HCT116 (cell line): ENCODE measurements at regions not wholly inside any gene's neighbourhood (a gene's known extent, or its start where the extent isn't known, plus 50 kb on each side); places are given as distances from the start of the nearest gene placed in this dataset.

ENCODE experiments used
- ATAC-seq: fragments of 200-7000 bp; cut with Tn5 transposase; 2 replicates; pipeline ENCODE4 v1.9.1; 2020; ENCODE audit warnings: mild to moderate bottlenecking, moderate library complexity
- BruUV-seq: library from RNA; stranded (reverse); fragments of 400-500 nt; replicated peaks from 2 replicates; lab custom pipeline; 2021; lab: Mats Ljungman, UMichigan
- CTCF ChIA-PET: fragments of 300-600 bp; sonication (Branson Sonifier 250); formaldehyde crosslinking; loops from one replicate; lab custom pipeline; 2021; ENCODE audit warnings: antibody characterized with exemption; lab: Charles Lee
- POLR2A ChIA-PET: fragments of 300-600, 350-600 bp; sonication (Branson Sonifier 250); formaldehyde crosslinking; loops from one replicate; lab custom pipeline; 2021; ENCODE audit warnings: antibody characterized with exemption; lab: Charles Lee
- RAD21 ChIA-PET, 2 experiments: fragments of 300-600 bp; sonication (Branson Sonifier 250); formaldehyde crosslinking; loops; one replicate each; lab custom pipeline; 2023; ENCODE audit warnings: low total read pairs in 2 of 2; ENCODE audit not compliant: uncharacterized antibody in 2 of 2, unreplicated experiment in 2 of 2, low non-redundant PET in 1 of 2; lab: Charles Lee
- DNase-seq: peaks from one replicate; pipeline ENCODE4 v3.0.0-alpha.2; 2010; ENCODE audit warnings: low read depth, low spot score
- H2AFZ ChIP-seq: fragments of 200-600 bp; shearing (Covaris generic), sonication (generic); 2 replicates; pipeline ENCODE4 v1.6.1; 2017; ENCODE audit warnings: low read depth, mixed run types, mixed read lengths, antibody characterized with exemption, low read length; ENCODE audit not compliant: poor library complexity, severe bottlenecking
- H3K27ac ChIP-seq: 2 replicates; pipeline ENCODE4 v1.5.1; 2012; ENCODE audit warnings: low read depth, low read length
- H3K27me3 ChIP-seq: fragments of 200-600 bp; sonication (generic); 2 replicates; pipeline ENCODE4 v1.6.1; 2016; ENCODE audit warnings: mixed run types, low read length, mixed read lengths; ENCODE audit not compliant: insufficient read depth
- H3K36me3 ChIP-seq, 2 experiments: fragments of 200-500 bp in 1 of 2; fragments of 200-600 bp in 1 of 2; sonication (Bioruptor generic) in 1 of 2; sonication (generic) in 1 of 2; 2 replicates each; pipeline versions ENCODE4 v1.5.1 to v1.6.1; 2014 to 2016; ENCODE audit warnings: low read length in 2 of 2, inconsistent platforms in 1 of 2, mixed read lengths in 1 of 2, mixed run types in 1 of 2; ENCODE audit not compliant: insufficient read depth in 2 of 2, control insufficient read depth in 1 of 2
- H3K4me1 ChIP-seq, 2 experiments: fragments of 200-600 bp in 1 of 2; sonication (generic) in 1 of 2; 2 replicates each; pipeline versions ENCODE4 v1.5.1 to v1.6.1; 2012 to 2017; ENCODE audit warnings: low read length in 2 of 2, inconsistent platforms in 1 of 2, mild to moderate bottlenecking in 1 of 2, mixed read lengths in 1 of 2, mixed run types in 1 of 2, moderate library complexity in 1 of 2; ENCODE audit not compliant: insufficient read depth in 2 of 2, control insufficient read depth in 1 of 2
- H3K4me2 ChIP-seq: fragments of 200-600 bp; sonication (generic); 2 replicates; pipeline ENCODE4 v1.6.1; 2017; ENCODE audit warnings: mixed run types, low read length, mixed read lengths
- H3K4me3 ChIP-seq, 2 experiments: fragments of 200-600 bp in 1 of 2; sonication (generic) in 1 of 2; replicated peaks in 1 of 2; 2 replicates each; pipeline ENCODE4 v1.5.1; 2011 to 2016; ENCODE audit warnings: low read length in 2 of 2, control low read depth in 1 of 2, low read depth in 1 of 2, mild to moderate bottlenecking in 1 of 2, mixed read lengths in 1 of 2, mixed run types in 1 of 2
- H3K79me2 ChIP-seq: fragments of 200-600 bp; sonication (generic); 2 replicates; pipeline ENCODE4 v1.6.1; 2017; ENCODE audit warnings: mild to moderate bottlenecking, mixed run types, low read length, moderate library complexity, mixed read lengths; ENCODE audit not compliant: insufficient read depth
- H3K9ac ChIP-seq: fragments of 200-600 bp; sonication (generic); 2 replicates; pipeline ENCODE4 v1.6.1; 2016; ENCODE audit warnings: low read length, mixed read lengths
- H3K9me2 ChIP-seq: fragments of 200-600 bp; sonication (generic), shearing (Covaris generic); 2 replicates; pipeline ENCODE4 v1.6.1; 2017; ENCODE audit warnings: mixed run types, mild to moderate bottlenecking, moderate library complexity; ENCODE audit not compliant: insufficient read depth
- H3K9me3 ChIP-seq, 2 experiments: fragments of 200-500 bp in 1 of 2; fragments of 200-600 bp in 1 of 2; sonication (Bioruptor generic) in 1 of 2; sonication (generic) in 1 of 2; 2 replicates each; pipeline ENCODE4 v1.6.1; 2014 to 2017; ENCODE audit warnings: low read length in 2 of 2, mixed read lengths in 2 of 2, inconsistent platforms in 1 of 2, low read depth in 1 of 2, mild to moderate bottlenecking in 1 of 2, mixed run types in 1 of 2, moderate library complexity in 1 of 2; ENCODE audit not compliant: control insufficient read depth in 1 of 2, insufficient read depth in 1 of 2
- H4K20me1 ChIP-seq: fragments of 200-600 bp; sonication (generic), shearing (Covaris generic); 2 replicates; pipeline ENCODE4 v1.6.1; 2017; ENCODE audit warnings: mixed run types, mild to moderate bottlenecking, moderate library complexity; ENCODE audit not compliant: insufficient read depth
- CEBPB ChIP-seq: IDR thresholded peaks from 2 replicates; pipeline ENCODE4 v1.6.1; 2012; ENCODE audit warnings: low read depth
- SIN3A ChIP-seq: IDR thresholded peaks from 2 replicates; pipeline ENCODE4 v1.6.1; 2012; ENCODE audit warnings: low read depth
- YY1 ChIP-seq: IDR thresholded peaks from 2 replicates; pipeline ENCODE4 v1.6.1; 2011; ENCODE audit warnings: low read length, low read depth, moderate library complexity, mild to moderate bottlenecking; ENCODE audit not compliant: insufficient replicate concordance; ENCODE audit errors: extremely low read depth
- intact Hi-C: fragments of 100-400 bp; cut with micrococcal nuclease; formaldehyde crosslinking; loops from 2 replicates; pipeline ENCODE4 v1.10.0; 2022

DNA sequence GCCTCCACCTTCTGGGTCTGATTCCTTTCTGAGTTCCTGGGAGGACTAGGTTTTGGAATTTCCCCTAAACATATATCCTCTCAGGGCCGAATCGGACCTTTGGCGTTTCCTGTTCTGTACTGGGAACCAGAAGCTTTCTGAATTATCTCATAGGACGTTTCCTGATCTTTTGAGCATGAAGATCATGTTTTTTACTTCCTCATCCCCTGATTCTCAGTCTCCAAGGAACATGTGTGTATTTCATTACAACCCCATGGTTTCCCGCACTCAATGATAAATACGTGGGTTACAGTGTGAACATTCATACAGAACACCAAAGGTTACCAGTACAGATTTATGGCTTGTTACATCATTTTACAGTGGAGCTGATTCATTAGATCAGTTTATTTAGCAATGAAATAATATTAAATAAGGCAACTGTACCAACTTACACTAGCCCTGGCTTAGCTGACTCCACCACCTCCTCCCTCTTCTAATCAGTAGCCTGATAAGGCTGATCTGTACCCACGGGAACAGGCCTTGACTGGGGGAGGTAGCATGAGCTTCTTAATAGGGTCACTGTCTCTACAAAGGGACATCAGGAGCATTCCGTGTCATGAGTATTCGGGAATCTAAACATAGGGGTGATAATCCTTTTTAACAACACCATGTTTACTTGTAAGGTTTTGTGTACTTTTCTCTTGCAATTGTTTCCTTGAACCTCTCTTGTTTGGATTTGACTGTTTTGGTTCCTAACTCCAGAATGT, 57.8 kb upstream of the ERRFI1 start:
- TF ChIP-seq SIN3A: no peak
- intact Hi-C loops: no loop called here
- Histone ChIP-seq H3K27ac (peak overlapping the region; percentile 97), H3K9me3 (no peaks in the 10 kb centered on the region), H3K9ac (peak overlapping the region; percentile 53), H3K4me3 (no peak overlapping the region), H3K9me2 (no peaks in the 10 kb centered on the region), H3K4me1 (peaks cover 88 to 99% of the 10 kb centered on the region in 2 experiments), H3K4me2 (peak overlapping the region; percentile 54), H3K79me2 (no peaks in the 10 kb centered on the region), H3K36me3 (no peaks in the 10 kb centered on the region), H4K20me1 (no peaks in the 10 kb centered on the region), H3K27me3 (no peaks in the 10 kb centered on the region), H2AFZ (no peak overlapping the region)
- ChIA-PET POLR2A (interaction anchor here (1.0 to 5.4 kb wide), 21 partner anchors 8 to 120 kb away, joined by 3 to 38 read pairs (median 5); no protein-coding TSS in a partner anchor), RAD21 (interaction anchor here (0.8 kb wide), 2 partner anchors 114 to 265 kb away, joined by 3 to 6 read pairs; no protein-coding TSS in a partner anchor), CTCF (interaction anchor here (1.2 to 1.5 kb wide), 2 partner anchors 82 to 230 kb away, joined by 5 read pairs; no protein-coding TSS in a partner anchor)
- ATAC-seq (no peak), DNase-seq (no peak)
- BruUV-seq: no TSS peak

DNA sequence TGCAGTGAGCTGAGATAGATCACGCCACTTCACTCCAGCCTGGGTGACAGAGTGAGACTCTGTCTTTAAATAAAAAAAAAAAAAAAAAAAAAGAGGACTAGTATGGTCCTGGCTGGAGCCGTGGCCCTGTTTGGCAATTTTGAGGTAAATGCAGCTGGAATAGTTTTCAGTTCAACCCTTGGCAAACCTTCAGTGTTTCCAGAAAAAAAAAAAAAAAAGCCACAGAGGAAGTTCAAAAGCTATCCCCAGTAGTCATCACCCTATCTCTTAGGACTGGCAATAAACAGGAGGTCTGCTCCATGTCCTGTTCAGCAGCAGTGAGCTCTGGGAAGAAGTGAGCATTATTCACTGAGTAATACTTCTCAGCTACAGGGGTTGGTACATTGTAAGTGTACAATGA, 56.8 kb upstream of the ERRFI1 start:
- DNase-seq: no peak
- BruUV-seq: no TSS peak
- Histone ChIP-seq H3K27ac (peak overlapping the region; percentile 97), H2AFZ (no peak overlapping the region), H3K79me2 (no peaks in the 10 kb centered on the region), H3K4me1 (peaks cover 88 to 99% of the 10 kb centered on the region in 2 experiments), H3K9me2 (no peaks in the 10 kb centered on the region), H3K9me3 (no peaks in the 10 kb centered on the region), H4K20me1 (no peaks in the 10 kb centered on the region), H3K4me3 (no peak overlapping the region), H3K27me3 (no peaks in the 10 kb centered on the region), H3K9ac (peak overlapping the region; percentile 53), H3K36me3 (no peaks in the 10 kb centered on the region), H3K4me2 (peak overlapping the region; percentile 54)
- ChIA-PET POLR2A (interaction anchor here (0.7 to 5.4 kb wide), 20 partner anchors 8 to 249 kb away, joined by 3 to 38 read pairs (median 6); no protein-coding TSS in a partner anchor), RAD21 (interaction anchor here (0.6 to 0.9 kb wide), 5 partner anchors 38 to 266 kb away, joined by 3 to 6 read pairs (median 5); no protein-coding TSS in a partner anchor), CTCF (interaction anchor here (0.5 to 1.5 kb wide), 5 partner anchors 11 to 231 kb away, joined by 3 to 5 read pairs (median 3); no protein-coding TSS in a partner anchor)
- TF ChIP-seq YY1: peak; percentile 13
- no peak for TF ChIP-seq CEBPB
- ATAC-seq: peak; percentile 41
- intact Hi-C loops: no loop called here
